Liver (tissue), 8 donors: ENCODE measurements at regions not wholly inside any gene's neighbourhood (a gene's known extent, or its start where the extent isn't known, plus 50 kb on each side); places are given as distances from the start of the nearest gene placed in this dataset.

Source experiments
- DNase-seq: peaks from one replicate; pipeline ENCODE4 v3.0.0-alpha.2; 2017; ENCODE audit warnings: low spot score
- H3K27ac ChIP-seq, 2 donors: one replicate each; pipeline ENCODE4 v1.7.0; 2013; ENCODE audit warnings: inconsistent platforms in 2 of 2, low read length in 2 of 2, control low read depth in 1 of 2, low read depth in 1 of 2, mild to moderate bottlenecking in 1 of 2
- H3K27me3 ChIP-seq, 4 donors: one replicate each; pipeline versions ENCODE4 v1.6.1 to v1.7.0; 2013; ENCODE audit warnings: low read length in 3 of 4, inconsistent platforms in 1 of 4, mild to moderate bottlenecking in 1 of 4, moderate library complexity in 1 of 4; ENCODE audit not compliant: control insufficient read depth in 4 of 4, insufficient read depth in 4 of 4
- H3K36me3 ChIP-seq, 4 donors: one replicate each; pipeline versions ENCODE4 v1.6.1 to v1.7.0; 2013; ENCODE audit warnings: low read length in 3 of 4, mild to moderate bottlenecking in 3 of 4, low read depth in 1 of 4, moderate library complexity in 1 of 4; ENCODE audit not compliant: control insufficient read depth in 4 of 4, insufficient read depth in 3 of 4
- H3K4me1 ChIP-seq, 4 donors: one replicate each; pipeline versions ENCODE4 v1.6.1 to v1.7.0; 2013; ENCODE audit warnings: low read length in 3 of 4, mild to moderate bottlenecking in 3 of 4, moderate library complexity in 1 of 4; ENCODE audit not compliant: control insufficient read depth in 4 of 4, insufficient read depth in 4 of 4
- H3K4me3 ChIP-seq, 3 donors: one replicate each; pipeline versions ENCODE4 v1.6.1 to v1.7.0; 2013; ENCODE audit warnings: low read length in 3 of 3, control low read depth in 1 of 3, low read depth in 1 of 3, mild to moderate bottlenecking in 1 of 3
- H3K9ac ChIP-seq, 2 donors: one replicate each; pipeline ENCODE4 v1.7.0; 2013; ENCODE audit warnings: low read length in 2 of 2, mild to moderate bottlenecking in 2 of 2, moderate library complexity in 2 of 2, control low read depth in 1 of 2, low read depth in 1 of 2
- H3K9me3 ChIP-seq, 4 donors: one replicate each; pipeline versions ENCODE4 v1.6.1 to v1.7.0; 2013; ENCODE audit warnings: low read length in 3 of 4; ENCODE audit not compliant: control insufficient read depth in 4 of 4
- ATF3 ChIP-seq: IDR thresholded peaks from 2 replicates; pipeline ENCODE4 v1.6.1; 2016; ENCODE audit warnings: antibody characterized with exemption
- CTCF ChIP-seq: fragments of 150-350 bp; IDR thresholded peaks from 2 replicates; pipeline ENCODE4 v1.5.1; 2017; ENCODE audit warnings: improper control_type of control experiment, low read depth, low read length; ENCODE audit not compliant: missing input control
- EGR1 ChIP-seq, 2 donors: IDR thresholded peaks; 2 replicates each; pipeline ENCODE4 v1.6.1; 2016 to 2018; ENCODE audit warnings: antibody characterized with exemption in 2 of 2, low read depth in 2 of 2
- FOXA1 ChIP-seq: IDR thresholded peaks from 2 replicates; pipeline ENCODE4 v1.6.1; 2016; ENCODE audit warnings: antibody characterized with exemption
- GABPA ChIP-seq, 2 donors: IDR thresholded peaks in 1 of 2; conservative IDR thresholded peaks in 1 of 2; 2 replicates each; pipeline ENCODE4 v1.6.1; 2016; ENCODE audit warnings: antibody characterized with exemption in 2 of 2, mild to moderate bottlenecking in 1 of 2, moderate library complexity in 1 of 2
- HNF4A ChIP-seq, 2 donors: conservative IDR thresholded peaks; 2 replicates each; pipeline ENCODE4 v1.6.1; 2016; ENCODE audit warnings: antibody characterized with exemption in 2 of 2, mild to moderate bottlenecking in 2 of 2
- HNF4G ChIP-seq: IDR thresholded peaks from 2 replicates; pipeline ENCODE4 v1.6.1; 2016; ENCODE audit warnings: antibody characterized with exemption
- JUND ChIP-seq, 2 donors: IDR thresholded peaks; 2 replicates each; pipeline ENCODE4 v1.6.1; 2016; ENCODE audit warnings: antibody characterized with exemption in 2 of 2
- MAX ChIP-seq: IDR thresholded peaks from 2 replicates; pipeline ENCODE4 v1.6.1; 2016; ENCODE audit warnings: antibody characterized with exemption
- NR2F2 ChIP-seq: IDR thresholded peaks from 2 replicates; pipeline ENCODE4 v1.6.1; 2016; ENCODE audit warnings: antibody characterized with exemption
- RAD21 ChIP-seq, 2 donors: IDR thresholded peaks; 2 replicates each; pipeline ENCODE4 v1.6.1; 2016; ENCODE audit warnings: antibody characterized with exemption in 2 of 2, mild to moderate bottlenecking in 2 of 2
- REST ChIP-seq: IDR thresholded peaks from 2 replicates; pipeline ENCODE4 v1.6.1; 2016; ENCODE audit warnings: antibody characterized with exemption, mild to moderate bottlenecking
- RXRA ChIP-seq, 2 donors: IDR thresholded peaks; 2 replicates each; pipeline ENCODE4 v1.6.1; 2017 to 2018; ENCODE audit warnings: antibody characterized with exemption in 2 of 2, mild to moderate bottlenecking in 1 of 2
- SP1 ChIP-seq: IDR thresholded peaks from 2 replicates; pipeline ENCODE4 v1.6.1; 2018; ENCODE audit warnings: antibody characterized with exemption, mild to moderate bottlenecking
- TAF1 ChIP-seq: conservative IDR thresholded peaks from 2 replicates; pipeline ENCODE4 v1.6.1; 2016; ENCODE audit warnings: antibody characterized with exemption, mild to moderate bottlenecking
- YY1 ChIP-seq: IDR thresholded peaks from 2 replicates; pipeline ENCODE4 v1.6.1; 2016; ENCODE audit warnings: antibody characterized with exemption, mild to moderate bottlenecking
- ZBTB33 ChIP-seq: IDR thresholded peaks from 2 replicates; pipeline ENCODE4 v1.6.1; 2016; ENCODE audit warnings: antibody characterized with exemption
- WGBS: extraction: QIAGEN DNeasy Blood & Tissue Kit; methylation state at CpG from one replicate; pipeline ENCODE4 v1.1.7; 2013; 5-methylcytosine and 5-hydroxymethylcytosine counted together
- donor health status: healthy.
- donor health status: healthy.
- donor health status: healthy.
- donor health status: healthy.
- donor health status: healthy.

- WGBS, result 63% methylated on average over 4 of the region's 4 CpGs
- no peak overlapping the region for H3K27ac ChIP-seq
- DNase-seq, result no peak
- peaks cover 0 to 7% (median 4%) of the 10 kb centered on the region in 4 donors for H3K9me3 ChIP-seq
- TF ChIP-seq SP1, result no peak
- no peak for TF ChIP-seq CTCF
- TF ChIP-seq NR2F2, result no peak
- TF ChIP-seq RAD21 (IDR thresholded peaks at IDR 0.05), result no peak
- TF ChIP-seq FOXA1, result no peak
- TF ChIP-seq JUND (IDR thresholded peaks at IDR 0.05), result no peak
- TF ChIP-seq YY1, result no peak
- no peak overlapping the region for H3K4me3 ChIP-seq
- no peaks in the 10 kb centered on the region for H3K36me3 ChIP-seq
- no peaks in the 10 kb centered on the region for H3K4me1 ChIP-seq
- H3K27me3 ChIP-seq, result peaks cover 0 to 2% (median 0%) of the 10 kb centered on the region in 4 donors
- no peak overlapping the region for H3K9ac ChIP-seq
Observed at GRCh38 chr14:98382662-98383061, 889.3 kb downstream of the BCL11B start.

- Histone ChIP-seq H3K9me3 (peaks cover 0 to 7% (median 4%) of the 10 kb centered on the region in 4 donors), H3K27ac (no peak overlapping the region), H3K27me3 (peaks cover 0 to 2% (median 0%) of the 10 kb centered on the region in 4 donors), H3K4me1 (no peaks in the 10 kb centered on the region), H3K9ac (no peak overlapping the region), H3K4me3 (no peak overlapping the region), H3K36me3 (no peaks in the 10 kb centered on the region)
- WGBS, result 83% methylated on average over 3 of the region's 3 CpGs
- no peak for TF ChIP-seq HNF4G
- TF ChIP-seq GABPA (IDR thresholded peaks at IDR 0.05 in 1 of 2, conservative IDR thresholded peaks at IDR 0.05 in 1 of 2), result no peak
- no peak for TF ChIP-seq FOXA1
- TF ChIP-seq CTCF, result no peak
- TF ChIP-seq YY1, result no peak
- TF ChIP-seq SP1, result no peak
- no peak for TF ChIP-seq HNF4A (conservative IDR thresholded peaks at IDR 0.05)
- no peak for TF ChIP-seq NR2F2
- TF ChIP-seq JUND (IDR thresholded peaks at IDR 0.05), result no peak
- no peak for TF ChIP-seq ATF3
- TF ChIP-seq RXRA (IDR thresholded peaks at IDR 0.05), result no peak
- no peak for TF ChIP-seq EGR1 (IDR thresholded peaks at IDR 0.05; ENCODE audit: low read depth in 2 of 2)
- TF ChIP-seq RAD21 (IDR thresholded peaks at IDR 0.05), result no peak
- TF ChIP-seq ZBTB33, result no peak
- no peak for TF ChIP-seq TAF1
- no peak for TF ChIP-seq MAX
- no peak for TF ChIP-seq REST
- DNase-seq, result no peak
Observed at GRCh38 chr14:98385851-98386250, 886.1 kb downstream of the BCL11B start.
